ENCODE measurements at regions not wholly inside any gene's neighbourhood (a gene's known extent, or its start where the extent isn't known, plus 50 kb on each side); places are given as distances from the start of the nearest gene placed in this dataset.

GRCh38 chr6:91562955-91563354 lies 976.1 kb upstream of the MAP3K7 start:
- peaks cover 7% of the 10 kb centered on the region for H3K36me3 Mint-ChIP-seq (ENCODE audit: unreplicated experiment)
- no peaks in the 10 kb centered on the region for H3K27me3 Mint-ChIP-seq (ENCODE audit: unreplicated experiment)
- no peak overlapping the region for H3K4me3 Mint-ChIP-seq (ENCODE audit: unreplicated experiment)
- H3K27ac Mint-ChIP-seq (ENCODE audit: unreplicated experiment) = no peak overlapping the region
- DNase-seq = no peak
- TF ChIP-seq CTCF (IDR thresholded peaks at IDR 0.05; ENCODE audit: partially characterized antibody, unreplicated experiment) = no peak
- peaks cover 11% of the 10 kb centered on the region for H3K9me3 Mint-ChIP-seq (ENCODE audit: unreplicated experiment)
- no peaks in the 10 kb centered on the region for H3K4me1 Mint-ChIP-seq (ENCODE audit: low read depth, unreplicated experiment)

GRCh38 chr6:91560409-91560808 lies 973.5 kb upstream of the MAP3K7 start:
- no peak for DNase-seq
- Mint-ChIP-seq H3K9me3 (ENCODE audit: unreplicated experiment) (peaks cover 9% of the 10 kb centered on the region), H3K27ac (ENCODE audit: unreplicated experiment) (no peak overlapping the region), H3K36me3 (ENCODE audit: unreplicated experiment) (peaks cover 7% of the 10 kb centered on the region), H3K4me1 (ENCODE audit: low read depth, unreplicated experiment) (no peaks in the 10 kb centered on the region), H3K4me3 (ENCODE audit: unreplicated experiment) (no peak overlapping the region), H3K27me3 (ENCODE audit: unreplicated experiment) (no peaks in the 10 kb centered on the region)
- TF ChIP-seq CTCF (IDR thresholded peaks at IDR 0.05; ENCODE audit: partially characterized antibody, unreplicated experiment) = no peak

GRCh38 chr6:91540902-91541301 lies 954.0 kb upstream of the MAP3K7 start:
- peaks cover 10% of the 10 kb centered on the region for H3K4me1 Mint-ChIP-seq (ENCODE audit: low read depth, unreplicated experiment)
- no peak overlapping the region for H3K4me3 Mint-ChIP-seq (ENCODE audit: unreplicated experiment)
- H3K9me3 Mint-ChIP-seq (ENCODE audit: unreplicated experiment) = peaks cover 1% of the 10 kb centered on the region
- no peak overlapping the region for H3K27ac Mint-ChIP-seq (ENCODE audit: unreplicated experiment)
- DNase-seq = no peak
- TF ChIP-seq CTCF (IDR thresholded peaks at IDR 0.05; ENCODE audit: partially characterized antibody, unreplicated experiment) = no peak
- no peaks in the 10 kb centered on the region for H3K27me3 Mint-ChIP-seq (ENCODE audit: unreplicated experiment)
- peaks cover 4% of the 10 kb centered on the region for H3K36me3 Mint-ChIP-seq (ENCODE audit: unreplicated experiment)

GRCh38 chr6:91539456-91539855 lies 952.6 kb upstream of the MAP3K7 start:
- no peak for DNase-seq

GRCh38 chr6:91538622-91539021 lies 951.8 kb upstream of the MAP3K7 start:
- TF ChIP-seq CTCF (IDR thresholded peaks at IDR 0.05; ENCODE audit: partially characterized antibody, unreplicated experiment) = no peak
- Mint-ChIP-seq H3K27ac (ENCODE audit: unreplicated experiment) (no peak overlapping the region), H3K36me3 (ENCODE audit: unreplicated experiment) (peaks cover 4% of the 10 kb centered on the region), H3K4me3 (ENCODE audit: unreplicated experiment) (no peak overlapping the region), H3K27me3 (ENCODE audit: unreplicated experiment) (peaks cover 2% of the 10 kb centered on the region), H3K9me3 (ENCODE audit: unreplicated experiment) (peaks cover 4% of the 10 kb centered on the region), H3K4me1 (ENCODE audit: low read depth, unreplicated experiment) (peaks cover 16% of the 10 kb centered on the region)
- DNase-seq = no peak

More at GRCh38 chr6:91539456-91539855, 952.6 kb upstream of the MAP3K7 start:
- Mint-ChIP-seq H3K4me3 (ENCODE audit: unreplicated experiment) (no peak overlapping the region), H3K4me1 (ENCODE audit: low read depth, unreplicated experiment) (peaks cover 15% of the 10 kb centered on the region), H3K27ac (ENCODE audit: unreplicated experiment) (no peak overlapping the region), H3K36me3 (ENCODE audit: unreplicated experiment) (peaks cover 4% of the 10 kb centered on the region), H3K9me3 (ENCODE audit: unreplicated experiment) (peaks cover 4% of the 10 kb centered on the region), H3K27me3 (ENCODE audit: unreplicated experiment) (peaks cover 2% of the 10 kb centered on the region)
- TF ChIP-seq CTCF (IDR thresholded peaks at IDR 0.05; ENCODE audit: partially characterized antibody, unreplicated experiment) = no peak

All from glutamatergic neuron (in vitro differentiated cells).